ENCODE measurements at regions not wholly inside any gene's neighbourhood (a gene's known extent, or its start where the extent isn't known, plus 50 kb on each side); places are given as distances from the start of the nearest gene placed in this dataset.

DNA sequence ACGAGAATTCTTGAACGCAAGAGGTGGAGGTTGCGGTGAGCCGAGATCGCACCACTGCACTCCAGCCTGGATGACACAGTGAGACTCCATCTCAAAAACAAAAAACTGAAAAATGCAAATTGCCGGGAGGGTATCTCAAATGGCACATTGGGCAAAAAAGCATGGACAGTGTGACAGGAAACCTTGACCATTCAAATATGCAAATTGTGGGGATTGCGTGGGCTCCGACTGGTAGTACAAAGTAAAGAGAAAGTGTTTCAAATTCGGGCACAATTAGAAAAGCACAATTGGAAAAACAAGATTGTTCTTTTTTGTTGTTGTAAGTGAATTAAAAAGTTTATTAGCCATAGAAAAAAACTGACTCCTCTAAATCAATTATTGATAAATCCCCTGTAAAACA is 56.7 kb upstream of the NUP160 start (continued):
- TF ChIP-seq ETS1 (IDR thresholded peaks at IDR 0.05) (no peak), POLR2AphosphoS5 (IDR thresholded peaks at IDR 0.05; ENCODE audit: low read depth) (no peak)
- TF ChIP-seq, protein P1, sequence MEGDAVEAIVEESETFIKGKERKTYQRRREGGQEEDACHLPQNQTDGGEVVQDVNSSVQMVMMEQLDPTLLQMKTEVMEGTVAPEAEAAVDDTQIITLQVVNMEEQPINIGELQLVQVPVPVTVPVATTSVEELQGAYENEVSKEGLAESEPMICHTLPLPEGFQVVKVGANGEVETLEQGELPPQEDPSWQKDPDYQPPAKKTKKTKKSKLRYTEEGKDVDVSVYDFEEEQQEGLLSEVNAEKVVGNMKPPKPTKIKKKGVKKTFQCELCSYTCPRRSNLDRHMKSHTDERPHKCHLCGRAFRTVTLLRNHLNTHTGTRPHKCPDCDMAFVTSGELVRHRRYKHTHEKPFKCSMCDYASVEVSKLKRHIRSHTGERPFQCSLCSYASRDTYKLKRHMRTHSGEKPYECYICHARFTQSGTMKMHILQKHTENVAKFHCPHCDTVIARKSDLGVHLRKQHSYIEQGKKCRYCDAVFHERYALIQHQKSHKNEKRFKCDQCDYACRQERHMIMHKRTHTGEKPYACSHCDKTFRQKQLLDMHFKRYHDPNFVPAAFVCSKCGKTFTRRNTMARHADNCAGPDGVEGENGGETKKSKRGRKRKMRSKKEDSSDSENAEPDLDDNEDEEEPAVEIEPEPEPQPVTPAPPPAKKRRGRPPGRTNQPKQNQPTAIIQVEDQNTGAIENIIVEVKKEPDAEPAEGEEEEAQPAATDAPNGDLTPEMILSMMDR (conservative IDR thresholded peaks at IDR 0.05; ENCODE audit: low read depth in 2 of 2), result no peak

GRCh38 chr11:47904048-47904447 is 55.9 kb upstream of the NUP160 start:
- no peaks in the 10 kb centered on the region for H3K36me3 Mint-ChIP-seq (ENCODE audit: low read depth)
- ATAC-seq, result no peak
- TF ChIP-seq ZNF114 (CRISPR knock-in tag; IDR thresholded peaks at IDR 0.05) (no peak), POLR2AphosphoS5 (IDR thresholded peaks at IDR 0.05; ENCODE audit: low read depth) (no peak), EZH2phosphoT487 (IDR thresholded peaks at IDR 0.05; ENCODE audit: unreplicated experiment) (no peak), ZNF331 (CRISPR knock-in tag; IDR thresholded peaks at IDR 0.05; ENCODE audit: low read depth) (no peak), CREB1 (CRISPR knock-in tag; IDR thresholded peaks at IDR 0.05; ENCODE audit: low read depth) (no peak), NANOG (IDR thresholded peaks at IDR 0.05; ENCODE audit: borderline replicate concordance) (no peak), ETS1 (IDR thresholded peaks at IDR 0.05) (no peak), STAT1 (IDR thresholded peaks at IDR 0.05; ENCODE audit: unreplicated experiment) (no peak), EZH2 (IDR thresholded peaks at IDR 0.05; ENCODE audit: low read depth, unreplicated experiment) (no peak), JUNB (IDR thresholded peaks at IDR 0.05; ENCODE audit: unreplicated experiment) (no peak), ZNF462 (CRISPR knock-in tag; IDR thresholded peaks at IDR 0.05) (no peak)
- TF ChIP-seq, protein P1 (conservative IDR thresholded peaks at IDR 0.05; ENCODE audit: low read depth in 2 of 2), result no peak

More at GRCh38 chr11:47904048-47904447, 55.9 kb upstream of the NUP160 start:
- Histone ChIP-seq H3K4me1 (ENCODE audit: insufficient read depth) (no peaks in the 10 kb centered on the region), H3K36me3 (ENCODE audit: insufficient read depth) (no peaks in the 10 kb centered on the region), H3K27me3 (ENCODE audit: insufficient read depth) (no peaks in the 10 kb centered on the region), H3K4me3 (no peak overlapping the region), H4K20me1 (replicated peaks; ENCODE audit: insufficient read depth) (no peaks in the 10 kb centered on the region), H3F3A (replicated peaks; ENCODE audit: low read depth) (no peaks in the 10 kb centered on the region), H3K4me2 (no peak overlapping the region), H3K9me2 (ENCODE audit: insufficient read depth) (0 out of 2 replicates have a peak, but pooled peaks cover 4% of the 10 kb centered on the region), H3K79me2 (replicated peaks; ENCODE audit: insufficient read depth) (no peaks in the 10 kb centered on the region), H2AFZ (no peak overlapping the region), H3K27ac (ENCODE audit: low read depth) (no peak overlapping the region)
- no peaks in the 10 kb centered on the region for H3K4me1 Mint-ChIP-seq
- no peak for DNase-seq (ENCODE audit: low spot score)
- no peaks in the 10 kb centered on the region for H3K9me3 Mint-ChIP-seq
- no peak overlapping the region for H3K4me3 Mint-ChIP-seq
- H3K27me3 Mint-ChIP-seq (ENCODE audit: insufficient read depth, low read depth, poor library complexity), result no peaks in the 10 kb centered on the region
- no peak overlapping the region for H3K27ac Mint-ChIP-seq
